ENCODE measurements at regions not wholly inside any gene's neighbourhood (a gene's known extent, or its start where the extent isn't known, plus 50 kb on each side); places are given as distances from the start of the nearest gene placed in this dataset.

DNA sequence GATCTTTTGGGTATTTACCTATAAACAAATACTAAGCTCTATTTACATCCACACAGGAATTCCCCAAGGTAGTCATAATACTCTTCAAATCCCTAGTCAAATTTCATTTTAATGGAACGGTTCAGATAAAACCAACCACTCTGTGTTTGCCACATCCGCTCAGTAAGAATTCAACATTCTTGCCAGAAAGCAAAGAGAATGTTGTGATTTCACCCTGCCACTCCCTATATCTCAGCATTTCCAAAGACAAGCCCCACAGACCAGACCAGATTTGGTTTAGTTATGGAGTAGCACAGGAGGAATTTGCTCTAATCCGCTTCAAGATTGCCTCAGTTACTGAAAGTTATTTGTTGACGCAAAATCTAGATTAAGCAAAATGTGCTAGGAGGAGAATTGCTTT is 105.6 kb upstream of the SERP2 start:
- CTCF ChIA-PET = no interaction called here

GRCh38 chr13:44268980-44269379 is 104.6 kb upstream of the SERP2 start:
- no peaks in the 10 kb centered on the region for H3K36me3 Mint-ChIP-seq

More for the DNA sequence above, 105.6 kb upstream of the SERP2 start:
- Mint-ChIP-seq H3K27me3 (peaks cover 24% of the 10 kb centered on the region), H3K36me3 (no peaks in the 10 kb centered on the region), H3K27ac (no peak overlapping the region), H3K4me3 (no peak overlapping the region), H3K9me3 (no peaks in the 10 kb centered on the region), H3K4me1 (peaks cover 6% of the 10 kb centered on the region)
- DNase-seq = no peak

DNA sequence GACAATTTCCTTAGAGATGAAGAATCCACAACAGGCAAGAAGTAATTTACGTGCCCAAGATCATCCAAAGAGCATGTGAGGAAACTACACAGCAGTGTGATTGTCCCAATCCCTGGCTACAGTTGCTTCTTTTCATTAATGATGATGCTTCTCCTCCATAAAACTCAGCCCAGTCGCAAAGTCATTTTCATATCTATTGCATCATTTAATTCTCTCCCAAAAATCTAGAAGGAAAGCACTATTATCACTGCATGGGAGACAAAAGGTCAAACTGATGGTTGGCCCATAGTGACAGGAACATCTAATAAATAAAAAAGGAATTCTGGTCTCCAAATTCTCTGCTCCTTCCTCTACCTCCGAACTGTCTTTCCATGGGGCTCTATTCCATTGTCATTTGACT is 103.5 kb upstream of the SERP2 start:
- CTCF ChIA-PET = no interaction called here
- Mint-ChIP-seq H3K4me3 (no peak overlapping the region), H3K36me3 (peaks cover 3% of the 10 kb centered on the region), H3K4me1 (peaks cover 24% of the 10 kb centered on the region), H3K9me3 (no peaks in the 10 kb centered on the region), H3K27me3 (peaks cover 24% of the 10 kb centered on the region), H3K27ac (no peak overlapping the region)
- DNase-seq = no peak

More at GRCh38 chr13:44268980-44269379, 104.6 kb upstream of the SERP2 start:
- Mint-ChIP-seq H3K4me3 (no peak overlapping the region), H3K9me3 (no peaks in the 10 kb centered on the region), H3K27me3 (peaks cover 24% of the 10 kb centered on the region), H3K27ac (no peak overlapping the region), H3K4me1 (peaks cover 12% of the 10 kb centered on the region)
- CTCF ChIA-PET = no interaction called here
- no peak for DNase-seq

DNA sequence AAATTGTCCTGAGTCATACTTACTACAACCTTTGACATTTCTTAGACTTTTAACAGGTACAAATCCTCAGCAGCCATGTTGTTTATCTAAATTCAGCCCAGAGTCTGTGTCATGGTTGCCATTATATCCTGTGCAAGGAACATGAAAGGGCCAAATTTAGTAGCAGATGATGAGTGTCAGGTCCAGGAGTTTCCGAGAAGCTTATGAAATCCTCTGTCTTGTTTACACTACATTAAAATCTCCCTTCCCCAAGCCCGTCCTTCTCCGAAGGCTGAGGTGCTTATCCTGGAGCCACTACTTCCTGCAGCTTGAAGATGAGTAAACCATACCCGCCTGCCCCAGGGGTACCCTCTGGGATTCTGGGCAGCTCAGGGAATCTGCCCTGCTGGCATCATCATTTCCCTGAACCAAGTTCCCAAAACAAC is 102.6 kb upstream of the SERP2 start:
- DNase-seq = no peak
- no peak overlapping the region for H3K4me3 Mint-ChIP-seq
- H3K27ac Mint-ChIP-seq = peak overlapping the region; percentile 67
- CTCF ChIA-PET = no interaction called here
- peaks cover 3% of the 10 kb centered on the region for H3K9me3 Mint-ChIP-seq
- H3K27me3 Mint-ChIP-seq = peaks cover 20% of the 10 kb centered on the region
- peaks cover 33% of the 10 kb centered on the region for H3K4me1 Mint-ChIP-seq
- H3K36me3 Mint-ChIP-seq = peaks cover 10% of the 10 kb centered on the region

GRCh38 chr13:44271473-44271872 is 102.2 kb upstream of the SERP2 start:
- CTCF ChIA-PET = no interaction called here
- Mint-ChIP-seq H3K9me3 (peaks cover 3% of the 10 kb centered on the region), H3K4me3 (no peak overlapping the region), H3K27me3 (peaks cover 16% of the 10 kb centered on the region), H3K4me1 (peaks cover 33% of the 10 kb centered on the region), H3K36me3 (peaks cover 10% of the 10 kb centered on the region), H3K27ac (no peak overlapping the region)
- DNase-seq = no peak

GRCh38 chr13:44271915-44272341 is 101.7 kb upstream of the SERP2 start:
- no peak for DNase-seq
- peaks cover 15% of the 10 kb centered on the region for H3K27me3 Mint-ChIP-seq
- no peak overlapping the region for H3K4me3 Mint-ChIP-seq
- H3K27ac Mint-ChIP-seq = no peak overlapping the region
- peaks cover 3% of the 10 kb centered on the region for H3K9me3 Mint-ChIP-seq
- peaks cover 10% of the 10 kb centered on the region for H3K36me3 Mint-ChIP-seq
- H3K4me1 Mint-ChIP-seq = peaks cover 37% of the 10 kb centered on the region
- CTCF ChIA-PET = no interaction called here

GRCh38 chr13:44272692-44273091 is 100.9 kb upstream of the SERP2 start:
- H3K27me3 Mint-ChIP-seq = peaks cover 11% of the 10 kb centered on the region
- H3K4me1 Mint-ChIP-seq = peaks cover 40% of the 10 kb centered on the region
- H3K27ac Mint-ChIP-seq = no peak overlapping the region
- CTCF ChIA-PET = interaction anchor here (0.6 kb wide), 1 partner anchor 24 kb away, joined by 5 read pairs; no protein-coding TSS in a partner anchor
- H3K36me3 Mint-ChIP-seq = peaks cover 12% of the 10 kb centered on the region
- no peak overlapping the region for H3K4me3 Mint-ChIP-seq
- no peak for DNase-seq
- H3K9me3 Mint-ChIP-seq = peaks cover 4% of the 10 kb centered on the region

DNA sequence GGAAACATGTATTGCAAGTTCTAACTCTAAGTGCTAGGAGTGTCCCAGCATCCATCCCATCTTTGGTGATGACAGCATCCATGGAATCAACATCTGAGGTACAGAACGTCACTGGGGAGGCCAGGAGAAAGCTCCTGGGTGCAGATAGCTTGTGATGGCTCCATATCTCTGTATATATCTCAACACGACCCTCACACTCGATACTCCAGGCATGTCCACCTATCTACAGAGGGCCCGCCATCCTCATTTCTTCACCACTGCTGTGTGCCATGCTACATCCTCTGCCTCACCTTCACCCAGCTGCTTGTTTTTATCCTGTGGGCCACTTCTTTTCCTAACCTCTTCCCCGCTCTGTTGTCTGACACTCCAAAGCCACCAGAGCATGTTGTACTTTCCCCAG is 100.4 kb upstream of the SERP2 start:
- Mint-ChIP-seq H3K36me3 (peaks cover 15% of the 10 kb centered on the region), H3K27ac (peak overlapping the region; percentile 53), H3K4me1 (peaks cover 45% of the 10 kb centered on the region), H3K9me3 (peaks cover 9% of the 10 kb centered on the region), H3K27me3 (peaks cover 9% of the 10 kb centered on the region), H3K4me3 (no peak overlapping the region)
- CTCF ChIA-PET = interaction anchor here (0.6 kb wide), 1 partner anchor 25 kb away, joined by 5 read pairs; no protein-coding TSS in a partner anchor
- no peak for DNase-seq

- CTCF ChIA-PET = interaction anchor here (0.5 to 1.2 kb wide), 3 partner anchors 20 to 163 kb away, joined by 3 read pairs; no protein-coding TSS in a partner anchor
- Mint-ChIP-seq H3K4me1 (peaks cover 52% of the 10 kb centered on the region), H3K9me3 (peaks cover 10% of the 10 kb centered on the region), H3K27ac (peak overlapping the region; percentile 83), H3K4me3 (peak overlapping the region; percentile 64), H3K27me3 (peaks cover 3% of the 10 kb centered on the region), H3K36me3 (peaks cover 20% of the 10 kb centered on the region)
- peak; percentile 39 for DNase-seq
Observed at GRCh38 chr13:44273991-44274770, 99.4 kb upstream of the SERP2 start.

DNA sequence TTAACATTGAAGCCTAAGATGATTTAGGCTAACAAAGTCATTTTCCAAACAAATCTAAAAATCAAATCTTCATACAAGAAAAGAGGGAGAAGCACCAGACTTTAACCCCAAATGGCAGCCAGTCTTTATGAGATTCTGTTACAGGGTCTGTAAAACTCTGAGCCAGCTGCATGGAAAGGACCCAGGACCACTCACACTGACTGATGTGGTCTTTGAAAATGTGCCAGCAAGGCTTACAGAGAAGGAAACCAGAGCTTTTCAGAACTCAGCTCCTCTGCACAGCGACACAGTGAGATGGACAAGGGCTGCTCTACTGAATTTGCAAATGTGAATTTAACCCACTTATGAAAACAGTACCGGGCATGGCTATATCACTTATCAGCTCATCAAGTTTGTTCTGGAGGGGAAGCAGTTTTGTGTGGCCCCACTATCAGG is 98.8 kb upstream of the SERP2 start:
- Mint-ChIP-seq H3K4me3 (peak overlapping the region; percentile 64), H3K9me3 (peaks cover 10% of the 10 kb centered on the region), H3K27me3 (peaks cover 3% of the 10 kb centered on the region), H3K4me1 (peaks cover 52% of the 10 kb centered on the region), H3K27ac (peak overlapping the region; percentile 83), H3K36me3 (peaks cover 20% of the 10 kb centered on the region)
- CTCF ChIA-PET = interaction anchor here (0.8 to 1.2 kb wide), 2 partner anchors 32 to 162 kb away, joined by 3 read pairs; no protein-coding TSS in a partner anchor
- DNase-seq = peak; percentile 25

GRCh38 chr13:44275381-44275780 is 98.2 kb upstream of the SERP2 start:
- Mint-ChIP-seq H3K9me3 (peaks cover 10% of the 10 kb centered on the region), H3K27ac (peak overlapping the region; percentile 83), H3K4me1 (peaks cover 52% of the 10 kb centered on the region), H3K4me3 (no peak overlapping the region), H3K27me3 (peaks cover 3% of the 10 kb centered on the region), H3K36me3 (peaks cover 20% of the 10 kb centered on the region)
- CTCF ChIA-PET = no interaction called here
- DNase-seq = no peak

- H3K4me3 Mint-ChIP-seq = no peak overlapping the region
- peaks cover 10% of the 10 kb centered on the region for H3K9me3 Mint-ChIP-seq
- H3K27me3 Mint-ChIP-seq = peaks cover 7% of the 10 kb centered on the region
- peaks cover 20% of the 10 kb centered on the region for H3K36me3 Mint-ChIP-seq
- no peak for DNase-seq
- CTCF ChIA-PET = no interaction called here
- H3K4me1 Mint-ChIP-seq = peaks cover 48% of the 10 kb centered on the region
- H3K27ac Mint-ChIP-seq = peak overlapping the region; percentile 83
Observed at GRCh38 chr13:44276061-44276460, 97.6 kb upstream of the SERP2 start.

DNA sequence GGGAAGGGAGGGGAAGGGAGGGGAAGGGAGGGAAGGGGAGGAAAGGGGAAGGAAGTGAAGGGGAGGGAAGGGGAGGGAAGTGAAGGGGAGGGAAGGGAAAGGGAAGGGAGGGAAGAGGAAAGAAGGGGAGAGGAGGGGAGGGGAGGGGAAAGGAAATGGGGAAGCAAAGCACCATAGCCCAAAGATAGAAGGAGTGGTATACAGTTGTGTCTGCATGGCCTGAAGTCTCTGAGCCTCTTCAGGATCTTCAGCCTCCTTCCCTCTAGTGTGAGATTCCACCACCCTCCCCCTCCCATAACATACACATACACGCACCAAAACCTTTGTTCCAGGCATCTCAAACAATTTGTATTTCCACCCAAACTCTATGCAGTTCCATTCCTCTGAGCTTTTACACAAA is 96.2 kb upstream of the SERP2 start:
- CTCF ChIA-PET = interaction anchor here (1.2 kb wide), 1 partner anchor 10 kb away, joined by 4 read pairs; no protein-coding TSS in a partner anchor
- peaks cover 46% of the 10 kb centered on the region for H3K4me1 Mint-ChIP-seq
- H3K4me3 Mint-ChIP-seq = no peak overlapping the region
- H3K9me3 Mint-ChIP-seq = peaks cover 10% of the 10 kb centered on the region
- peaks cover 19% of the 10 kb centered on the region for H3K27me3 Mint-ChIP-seq
- peak overlapping the region; percentile 12 for H3K27ac Mint-ChIP-seq
- DNase-seq = no peak
- peaks cover 20% of the 10 kb centered on the region for H3K36me3 Mint-ChIP-seq

DNA sequence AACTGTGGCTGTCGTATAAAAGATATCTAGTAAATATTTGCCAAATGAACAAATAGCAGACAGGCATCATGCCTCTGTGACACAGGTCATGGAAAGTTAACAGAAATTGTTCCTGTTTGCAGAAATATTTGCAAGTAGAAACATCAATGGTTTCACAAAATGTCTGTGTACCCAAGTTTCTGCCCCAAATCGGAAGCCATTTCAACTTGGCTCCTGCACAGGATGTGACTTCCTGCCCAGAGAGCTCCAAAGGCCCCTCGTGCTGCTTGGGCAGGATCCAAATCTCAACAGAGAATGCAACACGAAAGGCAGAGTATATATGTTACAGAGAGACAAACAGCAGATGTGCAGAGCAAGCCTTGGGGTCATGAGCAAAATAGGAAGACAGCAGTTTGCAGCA is 95.5 kb upstream of the SERP2 start:
- CTCF ChIA-PET = interaction anchor here (1.2 kb wide), 1 partner anchor 10 kb away, joined by 4 read pairs; no protein-coding TSS in a partner anchor
- DNase-seq = peak; percentile 43
- no peak overlapping the region for H3K4me3 Mint-ChIP-seq
- peaks cover 45% of the 10 kb centered on the region for H3K4me1 Mint-ChIP-seq
- H3K9me3 Mint-ChIP-seq = peaks cover 10% of the 10 kb centered on the region
- peak overlapping the region; percentile 53 for H3K27ac Mint-ChIP-seq
- H3K36me3 Mint-ChIP-seq = peaks cover 20% of the 10 kb centered on the region
- peaks cover 22% of the 10 kb centered on the region for H3K27me3 Mint-ChIP-seq

- H3K4me3 Mint-ChIP-seq = no peak overlapping the region
- peaks cover 25% of the 10 kb centered on the region for H3K4me1 Mint-ChIP-seq
- peaks cover 13% of the 10 kb centered on the region for H3K36me3 Mint-ChIP-seq
- CTCF ChIA-PET = no interaction called here
- peaks cover 27% of the 10 kb centered on the region for H3K27me3 Mint-ChIP-seq
- H3K27ac Mint-ChIP-seq = no peak overlapping the region
- peaks cover 10% of the 10 kb centered on the region for H3K9me3 Mint-ChIP-seq
- no peak for DNase-seq
Observed at GRCh38 chr13:44280456-44280855, 93.2 kb upstream of the SERP2 start.

Measured in activated naive CD4-positive, alpha-beta T cell treated with anti-CD3 and anti-CD28 coated beads, Interleukin-2, amount 10 ng/mL, durations not matched to agents 7 days and 5 days (primary cell).